Heart left ventricle (tissue), 13 donors: ENCODE measurements at regions not wholly inside any gene's neighbourhood (a gene's known extent, or its start where the extent isn't known, plus 50 kb on each side); places are given as distances from the start of the nearest gene placed in this dataset.

Experiments used
- POLR2A ChIP-seq, 2 donors: fragments of 450-650 bp; IDR thresholded peaks; one replicate each; pipeline ENCODE4 v1.6.1; 2017; ENCODE audit warnings: antibody characterized with exemption in 2 of 2, mild to moderate bottlenecking in 2 of 2, moderate library complexity in 2 of 2
- TF ChIP-seq, protein P1 (sequence below), 12 donors: fragments of 200-600 bp; sonication (generic) in 4 of 12; IDR thresholded peaks; one replicate each; pipeline versions ENCODE4 v1.5.0 to v1.8.0; 2018 to 2022; ENCODE audit warnings: antibody characterized with exemption in 12 of 12, mild to moderate bottlenecking in 5 of 12
- donor health status: ischemic (EF 13 %, LVEDD 7.1; RV severe dilation, severe dysfunction).
- donor health status: DM: no; HTN: yes; CAD: no.
- donor health status: DM: no; HTN: no; CAD: no.
- donor health status: ischemic (EF 25% LVEDD 6.9; RV normal size, moderate dysfunction).
- donor health status: ischemic (EF 25% LVEDD 5.7; RV mildly dilated, moderate dysfunction).
- donor health status: ischemic (EF 35%, LVEDD 5.7; RV mildly dilated, moderate dysfunction).
- donor health status: nonischemic (EF 11% LVEDD 7.7; RV severe dilation, severe dysfunction).
- donor health status: DM: yes; HTN: yes; CAD: no.
- donor health status: PGD.
- donor health status: ischemic (EF 29% LVEDD 5.4; RV normal size, mild dysfunction).
- donor health status: nonischemic (EF 23%, LVEDD 6.1; RV moderate dilation, normal function).

- TF ChIP-seq, protein P1, sequence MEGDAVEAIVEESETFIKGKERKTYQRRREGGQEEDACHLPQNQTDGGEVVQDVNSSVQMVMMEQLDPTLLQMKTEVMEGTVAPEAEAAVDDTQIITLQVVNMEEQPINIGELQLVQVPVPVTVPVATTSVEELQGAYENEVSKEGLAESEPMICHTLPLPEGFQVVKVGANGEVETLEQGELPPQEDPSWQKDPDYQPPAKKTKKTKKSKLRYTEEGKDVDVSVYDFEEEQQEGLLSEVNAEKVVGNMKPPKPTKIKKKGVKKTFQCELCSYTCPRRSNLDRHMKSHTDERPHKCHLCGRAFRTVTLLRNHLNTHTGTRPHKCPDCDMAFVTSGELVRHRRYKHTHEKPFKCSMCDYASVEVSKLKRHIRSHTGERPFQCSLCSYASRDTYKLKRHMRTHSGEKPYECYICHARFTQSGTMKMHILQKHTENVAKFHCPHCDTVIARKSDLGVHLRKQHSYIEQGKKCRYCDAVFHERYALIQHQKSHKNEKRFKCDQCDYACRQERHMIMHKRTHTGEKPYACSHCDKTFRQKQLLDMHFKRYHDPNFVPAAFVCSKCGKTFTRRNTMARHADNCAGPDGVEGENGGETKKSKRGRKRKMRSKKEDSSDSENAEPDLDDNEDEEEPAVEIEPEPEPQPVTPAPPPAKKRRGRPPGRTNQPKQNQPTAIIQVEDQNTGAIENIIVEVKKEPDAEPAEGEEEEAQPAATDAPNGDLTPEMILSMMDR (IDR thresholded peaks at IDR 0.05): no peak
- no peak for TF ChIP-seq POLR2A (IDR thresholded peaks at IDR 0.05)
Measured at GRCh38 chr5:17050236-17050635, 114.1 kb upstream of the MYO10 start.
